Panc1 (cell line): ENCODE measurements at regions not wholly inside any gene's neighbourhood (a gene's known extent, or its start where the extent isn't known, plus 50 kb on each side); places are given as distances from the start of the nearest gene placed in this dataset.

Experiments used
- CTCF ChIP-seq: fragments of 450-650 bp; IDR thresholded peaks from 2 replicates; pipeline ENCODE4 v1.5.1; 2017; ENCODE audit warnings: mild to moderate bottlenecking
- POLR2AphosphoS5 ChIP-seq: IDR thresholded peaks from 2 replicates; pipeline ENCODE4 v1.6.1; 2012; ENCODE audit warnings: mild to moderate bottlenecking, low read depth, low read length, moderate library complexity
- REST ChIP-seq, 2 experiments: IDR thresholded peaks; 2 replicates each; pipeline ENCODE4 v1.6.1; 2011 to 2012; ENCODE audit warnings: low read depth in 2 of 2, control low read depth in 1 of 2, low read length in 1 of 2, mild to moderate bottlenecking in 1 of 2, moderate library complexity in 1 of 2; ENCODE audit not compliant: insufficient read depth in 1 of 2

- no peak for TF ChIP-seq CTCF
- no peak for TF ChIP-seq POLR2AphosphoS5
- TF ChIP-seq REST (IDR thresholded peaks at IDR 0.05; ENCODE audit: insufficient read depth in 1 of 2, low read depth in 2 of 2, low read length in 1 of 2), result no peak
These were observed 534.1 kb upstream of the GRM7 start for GRCh38 chr3:6326771-6327170.
